ENCODE measurements at regions not wholly inside any gene's neighbourhood (a gene's known extent, or its start where the extent isn't known, plus 50 kb on each side); places are given as distances from the start of the nearest gene placed in this dataset.
"Not testable (repeated sequence)": the region's sequence is repeated elsewhere in the genome, so short reads cannot be mapped to it uniquely, and the experiment has no call there.

DNA sequence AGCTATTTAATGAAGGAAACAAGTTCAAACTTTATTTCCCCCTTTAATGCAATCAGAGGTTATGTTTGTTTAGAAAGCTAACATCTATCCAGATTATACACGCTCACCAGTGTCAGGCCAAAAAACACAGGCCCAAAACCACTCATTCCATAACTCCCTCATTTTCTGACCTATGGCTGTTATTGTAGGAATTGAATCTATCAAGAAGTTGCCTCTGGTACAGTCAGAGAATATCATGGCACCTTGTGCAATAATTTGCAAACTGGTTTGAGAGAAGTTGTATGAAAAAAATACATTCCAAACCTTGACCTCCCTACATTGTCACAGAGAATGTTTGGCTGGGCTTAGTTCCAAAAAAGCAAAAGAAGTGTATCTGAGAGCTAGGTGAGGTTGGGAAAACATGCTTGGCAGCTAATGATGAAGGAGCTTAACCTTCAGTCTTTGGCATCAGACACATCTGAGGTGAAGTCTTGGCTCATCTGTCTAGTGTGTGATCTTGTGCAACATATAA, 591.0 kb downstream of the ANKRD50 start:
- Histone ChIP-seq H3K4me2 (ENCODE audit: insufficient read depth, low read length, poor library complexity, severe bottlenecking) (no peak overlapping the region), H2BK120ac (ENCODE audit: low read depth, low read length) (no peak overlapping the region), H3K4ac (ENCODE audit: low read length) (no peak overlapping the region), H4K8ac (ENCODE audit: low read depth, low read length) (no peak overlapping the region), H3K9ac (ENCODE audit: low read depth, low read length, poor library complexity) (no peak overlapping the region), H3K4me1 (ENCODE audit: control insufficient read depth in 2 of 2, insufficient read depth in 1 of 2, low read depth in 1 of 2, low read length in 2 of 2) (no peaks in the 10 kb centered on the region), H2BK12ac (ENCODE audit: low read length) (no peak overlapping the region), H3K27me3 (ENCODE audit: control insufficient read depth in 3 of 3, insufficient read depth in 3 of 3, low read depth in 1 of 3, low read length in 3 of 3) (no peaks in the 10 kb centered on the region), H3K4me3 (ENCODE audit: low read length in 2 of 2) (no peak overlapping the region), H2BK15ac (ENCODE audit: low read length) (no peak overlapping the region), H3K79me1 (ENCODE audit: low read depth, low read length) (no peaks in the 10 kb centered on the region), H2BK5ac (ENCODE audit: low read length) (no peak overlapping the region), H2AK5ac (ENCODE audit: low read depth, low read length) (no peak overlapping the region), H3K9me3 (replicated peaks in 1 of 2; ENCODE audit: control insufficient read depth in 2 of 2, insufficient read depth in 1 of 2, low read depth in 1 of 2, low read length in 2 of 2) (no peaks in the 10 kb centered on the region), H3K27ac (replicated peaks; ENCODE audit: low read length) (no peak overlapping the region), H4K91ac (ENCODE audit: low read depth, low read length, poor library complexity) (no peak overlapping the region), H3K14ac (ENCODE audit: low read length) (no peak overlapping the region), H3K36me3 (replicated peaks in 1 of 2; ENCODE audit: control insufficient read depth in 2 of 2, insufficient read depth in 2 of 2, low read length in 2 of 2) (no peaks in the 10 kb centered on the region), H3K23ac (ENCODE audit: low read depth, low read length, poor library complexity) (no peak overlapping the region), H2AFZ (ENCODE audit: low read length) (no peak overlapping the region), H3K18ac (ENCODE audit: low read length) (no peak overlapping the region)
- DNase-seq (ENCODE audit: low spot score), result no peak
- WGBS, 2 donors (ENCODE audit: extremely low coverage in 2 of 2, insufficient read length in 2 of 2, insufficient replicate concordance in 1 of 2), result no CpG with 5 or more reads among the region's 1 CpG

GRCh38 chr4:124123181-124123580, 589.4 kb downstream of the ANKRD50 start:
- H4K91ac ChIP-seq (ENCODE audit: low read depth, low read length, poor library complexity), result no peak overlapping the region
- no peaks in the 10 kb centered on the region for H3K79me1 ChIP-seq (ENCODE audit: low read depth, low read length)
- H2BK5ac ChIP-seq (ENCODE audit: low read length), result no peak overlapping the region
- no peak overlapping the region for H3K27ac ChIP-seq (replicated peaks; ENCODE audit: low read length)
- no peak overlapping the region for H3K18ac ChIP-seq (ENCODE audit: low read length)
- no peaks in the 10 kb centered on the region for H3K4me1 ChIP-seq (ENCODE audit: control insufficient read depth in 2 of 2, insufficient read depth in 1 of 2, low read depth in 1 of 2, low read length in 2 of 2)
- H3K36me3 ChIP-seq (replicated peaks in 1 of 2; ENCODE audit: control insufficient read depth in 2 of 2, insufficient read depth in 2 of 2, low read length in 2 of 2), result no peaks in the 10 kb centered on the region
- no peak overlapping the region for H2BK12ac ChIP-seq (ENCODE audit: low read length)
- WGBS, 2 donors (ENCODE audit: extremely low coverage in 2 of 2, insufficient read length in 2 of 2, insufficient replicate concordance in 1 of 2), result 100% methylated on average over 1 of the region's 4 CpGs; no CpG with 5 or more reads in 1 of the 2 donors
- no peak overlapping the region for H3K9ac ChIP-seq (ENCODE audit: low read depth, low read length, poor library complexity)
- H2BK15ac ChIP-seq (ENCODE audit: low read length), result no peak overlapping the region
- no peaks in the 10 kb centered on the region for H3K27me3 ChIP-seq (ENCODE audit: control insufficient read depth in 3 of 3, insufficient read depth in 3 of 3, low read depth in 1 of 3, low read length in 3 of 3)
- no peaks in the 10 kb centered on the region for H3K9me3 ChIP-seq (replicated peaks in 1 of 2; ENCODE audit: control insufficient read depth in 2 of 2, insufficient read depth in 1 of 2, low read depth in 1 of 2, low read length in 2 of 2)
- H3K23ac ChIP-seq (ENCODE audit: low read depth, low read length, poor library complexity), result no peak overlapping the region
- DNase-seq (ENCODE audit: low spot score), result no peak
- H3K4me2 ChIP-seq (ENCODE audit: insufficient read depth, low read length, poor library complexity, severe bottlenecking), result no peak overlapping the region
- H3K4ac ChIP-seq (ENCODE audit: low read length), result no peak overlapping the region
- no peak overlapping the region for H3K14ac ChIP-seq (ENCODE audit: low read length)
- no peak overlapping the region for H2BK120ac ChIP-seq (ENCODE audit: low read depth, low read length)
- no peak overlapping the region for H2AFZ ChIP-seq (ENCODE audit: low read length)
- H4K8ac ChIP-seq (ENCODE audit: low read depth, low read length), result no peak overlapping the region
- no peak overlapping the region for H3K4me3 ChIP-seq (ENCODE audit: low read length in 2 of 2)
- H2AK5ac ChIP-seq (ENCODE audit: low read depth, low read length), result no peak overlapping the region

DNA sequence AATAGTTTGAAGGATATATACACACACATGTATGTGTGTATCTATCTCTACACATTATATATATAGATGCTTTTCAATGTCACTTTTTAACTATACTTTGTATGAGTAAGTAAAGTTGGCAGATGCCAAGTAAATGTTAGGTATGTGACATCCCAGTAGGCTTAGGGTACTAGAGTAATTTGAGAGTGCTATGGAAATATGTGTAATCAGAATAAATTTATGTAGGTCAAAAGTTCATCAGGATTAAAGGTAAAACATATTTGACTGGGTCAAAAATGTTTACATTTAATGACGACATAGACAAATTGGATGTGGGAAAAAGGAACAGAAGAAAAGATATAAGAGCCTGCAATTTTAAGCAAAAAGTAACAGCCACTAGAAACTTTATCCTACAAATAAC, 588.8 kb downstream of the ANKRD50 start:
- Histone ChIP-seq H4K8ac (ENCODE audit: low read depth, low read length) (no peak overlapping the region), H3K36me3 (replicated peaks in 1 of 2; ENCODE audit: control insufficient read depth in 2 of 2, insufficient read depth in 2 of 2, low read length in 2 of 2) (no peaks in the 10 kb centered on the region), H2BK12ac (ENCODE audit: low read length) (no peak overlapping the region), H3K9ac (ENCODE audit: low read depth, low read length, poor library complexity) (no peak overlapping the region), H3K27me3 (ENCODE audit: control insufficient read depth in 3 of 3, insufficient read depth in 3 of 3, low read depth in 1 of 3, low read length in 3 of 3) (no peaks in the 10 kb centered on the region), H3K4ac (ENCODE audit: low read length) (no peak overlapping the region), H2BK120ac (ENCODE audit: low read depth, low read length) (no peak overlapping the region), H3K79me1 (ENCODE audit: low read depth, low read length) (no peaks in the 10 kb centered on the region), H2AK5ac (ENCODE audit: low read depth, low read length) (no peak overlapping the region), H3K27ac (replicated peaks; ENCODE audit: low read length) (no peak overlapping the region), H3K4me3 (ENCODE audit: low read length in 2 of 2) (no peak overlapping the region), H3K23ac (ENCODE audit: low read depth, low read length, poor library complexity) (no peak overlapping the region), H2BK5ac (ENCODE audit: low read length) (no peak overlapping the region), H3K4me2 (ENCODE audit: insufficient read depth, low read length, poor library complexity, severe bottlenecking) (no peak overlapping the region), H4K91ac (ENCODE audit: low read depth, low read length, poor library complexity) (no peak overlapping the region), H3K4me1 (ENCODE audit: control insufficient read depth in 2 of 2, insufficient read depth in 1 of 2, low read depth in 1 of 2, low read length in 2 of 2) (no peaks in the 10 kb centered on the region), H3K14ac (ENCODE audit: low read length) (no peak overlapping the region), H3K9me3 (replicated peaks in 1 of 2; ENCODE audit: control insufficient read depth in 2 of 2, insufficient read depth in 1 of 2, low read depth in 1 of 2, low read length in 2 of 2) (no peaks in the 10 kb centered on the region), H3K18ac (ENCODE audit: low read length) (no peak overlapping the region), H2BK15ac (ENCODE audit: low read length) (no peak overlapping the region), H2AFZ (ENCODE audit: low read length) (no peak overlapping the region)
- no peak for DNase-seq (ENCODE audit: low spot score)
- no CpG with 5 or more reads among the region's 1 CpG for WGBS, 2 donors (ENCODE audit: extremely low coverage in 2 of 2, insufficient read length in 2 of 2, insufficient replicate concordance in 1 of 2)

DNA sequence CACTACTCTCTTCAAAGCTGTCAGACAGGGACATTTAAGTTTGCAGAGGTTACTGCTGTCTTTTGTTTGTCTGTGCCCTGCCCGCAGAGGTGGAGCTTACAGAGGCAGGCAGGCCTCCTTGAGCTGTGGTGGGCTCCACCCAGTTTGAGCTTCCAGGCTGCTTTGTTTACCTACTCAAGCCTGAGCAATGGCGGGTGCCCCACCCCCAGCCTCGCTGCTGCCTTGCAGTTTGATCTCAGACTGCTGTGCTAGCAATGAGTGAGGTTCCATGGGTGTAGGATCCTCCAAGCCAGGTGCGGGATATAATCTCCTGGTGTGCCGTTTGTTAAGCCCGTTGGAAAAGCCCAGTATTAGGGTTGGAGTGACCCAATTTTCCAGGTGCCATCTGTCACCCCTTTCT, 581.2 kb downstream of the ANKRD50 start:
- H3K9ac ChIP-seq (ENCODE audit: low read depth, low read length, poor library complexity); H3K14ac ChIP-seq (ENCODE audit: low read length); H3K4me2 ChIP-seq (ENCODE audit: insufficient read depth, low read length, poor library complexity, severe bottlenecking); H3K79me1 ChIP-seq (ENCODE audit: low read depth, low read length); H2BK120ac ChIP-seq (ENCODE audit: low read depth, low read length); H3K27me3 ChIP-seq (ENCODE audit: control insufficient read depth in 3 of 3, insufficient read depth in 3 of 3, low read depth in 1 of 3, low read length in 3 of 3); H2BK15ac ChIP-seq (ENCODE audit: low read length); H3K23ac ChIP-seq (ENCODE audit: low read depth, low read length, poor library complexity); H3K4me1 ChIP-seq (ENCODE audit: control insufficient read depth in 2 of 2, insufficient read depth in 1 of 2, low read depth in 1 of 2, low read length in 2 of 2); H4K8ac ChIP-seq (ENCODE audit: low read depth, low read length); H4K91ac ChIP-seq (ENCODE audit: low read depth, low read length, poor library complexity); H2BK5ac ChIP-seq (ENCODE audit: low read length); H3K36me3 ChIP-seq (replicated peaks in 1 of 2; ENCODE audit: control insufficient read depth in 2 of 2, insufficient read depth in 2 of 2, low read length in 2 of 2); H3K27ac ChIP-seq (replicated peaks; ENCODE audit: low read length); DNase-seq (ENCODE audit: low spot score); H3K4me3 ChIP-seq (ENCODE audit: low read length in 2 of 2); H3K18ac ChIP-seq (ENCODE audit: low read length); H3K4ac ChIP-seq (ENCODE audit: low read length); H3K9me3 ChIP-seq (replicated peaks in 1 of 2; ENCODE audit: control insufficient read depth in 2 of 2, insufficient read depth in 1 of 2, low read depth in 1 of 2, low read length in 2 of 2); H2BK12ac ChIP-seq (ENCODE audit: low read length); H2AFZ ChIP-seq (ENCODE audit: low read length); H2AK5ac ChIP-seq (ENCODE audit: low read depth, low read length): not testable (repeated sequence)
- no CpG with 5 or more reads among the region's 6 CpGs for WGBS, 2 donors (ENCODE audit: extremely low coverage in 2 of 2, insufficient read length in 2 of 2, insufficient replicate concordance in 1 of 2)
